Heart left ventricle (tissue), 16 donors: ENCODE measurements at regions not wholly inside any gene's neighbourhood (a gene's known extent, or its start where the extent isn't known, plus 50 kb on each side); places are given as distances from the start of the nearest gene placed in this dataset.

Experiments
- ATAC-seq, 4 donors: fragments of 200-7000 bp; cut with Tn5 transposase; one replicate each; pipeline ENCODE4 v1.9.1; 2020 to 2022; ENCODE audit warnings: moderate library complexity in 4 of 4, mild to moderate bottlenecking in 3 of 4, moderate number of reproducible peaks in 1 of 4
- DNase-seq, 5 donors: peaks; one replicate each; pipeline ENCODE4 v3.0.0-alpha.2; 2020
- H3K27ac ChIP-seq, 12 donors: fragments of 200-600 bp; sonication (generic) in 4 of 12; one replicate each; pipeline versions ENCODE4 v1.5.0 to v1.8.0; 2016 to 2022; ENCODE audit warnings: mild to moderate bottlenecking in 2 of 12
- H3K27me3 ChIP-seq, 9 donors: fragments of 200-600 bp; sonication (generic) in 2 of 9; one replicate each; pipeline versions ENCODE4 v1.5.1 to v1.8.0; 2016 to 2022; ENCODE audit warnings: mild to moderate bottlenecking in 3 of 9
- H3K36me3 ChIP-seq, 9 donors: fragments of 200-600 bp; sonication (generic) in 2 of 9; one replicate each; pipeline versions ENCODE4 v1.5.0 to v1.8.0; 2018 to 2022; ENCODE audit warnings: mild to moderate bottlenecking in 2 of 9
- H3K4me1 ChIP-seq, 12 donors: fragments of 200-600 bp; sonication (generic) in 4 of 12; one replicate each; pipeline versions ENCODE4 v1.5.0 to v1.8.0; 2016 to 2022; ENCODE audit warnings: mild to moderate bottlenecking in 3 of 12
- H3K4me3 ChIP-seq, 12 donors: fragments of 200-600 bp; sonication (generic) in 4 of 12; one replicate each; pipeline versions ENCODE4 v1.5.0 to v1.8.0; 2017 to 2022; ENCODE audit warnings: mild to moderate bottlenecking in 9 of 12, moderate library complexity in 4 of 12
- H3K9me3 ChIP-seq, 12 donors: fragments of 200-600 bp; sonication (generic) in 4 of 12; one replicate each; pipeline versions ENCODE4 v1.5.0 to v1.8.0; 2016 to 2022; ENCODE audit warnings: mild to moderate bottlenecking in 1 of 12
- CTCF ChIP-seq, 12 donors: fragments of 200-600 bp; sonication (generic) in 4 of 12; IDR thresholded peaks; one replicate each; pipeline versions ENCODE4 v1.5.0 to v1.8.0; 2018 to 2022; ENCODE audit warnings: antibody characterized with exemption in 12 of 12, mild to moderate bottlenecking in 5 of 12
- POLR2A ChIP-seq, 2 donors: fragments of 450-650 bp; IDR thresholded peaks; one replicate each; pipeline ENCODE4 v1.6.1; 2017; ENCODE audit warnings: antibody characterized with exemption in 2 of 2, mild to moderate bottlenecking in 2 of 2, moderate library complexity in 2 of 2
- WGBS, 4 donors: extraction: QIAGEN DNeasy Blood & Tissue Kit in 2 of 4; methylation state at CpG; one replicate each; pipeline versions ENCODE4 v1.1.5 to v1.1.7; 2013 to 2018; 5-methylcytosine and 5-hydroxymethylcytosine counted together
- intact Hi-C, 10 donors: fragments of 100-400 bp; cut with DNase I; formaldehyde crosslinking; loops; one replicate each; pipeline versions ENCODE4 v1.11.1 to v1.14.2; 2022
- donor health status: ischemic (EF 13 %, LVEDD 7.1; RV severe dilation, severe dysfunction).
- donor health status: healthy with polysubstance abuse.
- donor health status: DM: no; HTN: yes; CAD: no.
- donor health status: DM: no; HTN: no; CAD: no.
- donor health status: ischemic (EF 25% LVEDD 6.9; RV normal size, moderate dysfunction).
- donor health status: ischemic (EF 25% LVEDD 5.7; RV mildly dilated, moderate dysfunction).
- donor health status: healthy.
- donor health status: DM: yes; HTN: yes; CAD: no.
- donor health status: ischemic (EF 35%, LVEDD 5.7; RV mildly dilated, moderate dysfunction).
- donor health status: nonischemic (EF 11% LVEDD 7.7; RV severe dilation, severe dysfunction).
- donor health status: DM: yes; HTN: yes; CAD: no.
- donor health status: PGD.
- donor health status: ischemic (EF 29% LVEDD 5.4; RV normal size, mild dysfunction).
- donor health status: nonischemic (EF 23%, LVEDD 6.1; RV moderate dilation, normal function).

GRCh38 chr12:72093424-72093823, 154.8 kb downstream of the TPH2 start:
- Histone ChIP-seq H3K27ac (no peak overlapping the region), H3K9me3 (peaks cover 0 to 20% (median 2%) of the 10 kb centered on the region in 12 donors), H3K4me1 (no peaks in the 10 kb centered on the region), H3K36me3 (no peaks in the 10 kb centered on the region), H3K4me3 (no peak overlapping the region), H3K27me3 (no peaks in the 10 kb centered on the region)
- intact Hi-C loops: no loop called here
- DNase-seq (no peak), ATAC-seq (no peak)
- no peak for TF ChIP-seq CTCF (IDR thresholded peaks at IDR 0.05)
- TF ChIP-seq POLR2A (IDR thresholded peaks at IDR 0.05): no peak
- 83 to 92% (median 85%) methylated on average over 2 of the region's 2 CpGs for WGBS, 4 donors

- Histone ChIP-seq H3K9me3 (peaks cover 0 to 20% (median 2%) of the 10 kb centered on the region in 12 donors), H3K27ac (no peak overlapping the region), H3K36me3 (no peaks in the 10 kb centered on the region), H3K27me3 (no peaks in the 10 kb centered on the region), H3K4me3 (no peak overlapping the region), H3K4me1 (no peaks in the 10 kb centered on the region)
- DNase-seq (no peak), ATAC-seq (no peak)
- TF ChIP-seq CTCF (IDR thresholded peaks at IDR 0.05): no peak
- no peak for TF ChIP-seq POLR2A (IDR thresholded peaks at IDR 0.05)
- 82 to 96% (median 87%) methylated on average over 2 of the region's 2 CpGs for WGBS, 4 donors
- intact Hi-C loops: no loop called here
Measured at GRCh38 chr12:72093930-72094329, 155.3 kb downstream of the TPH2 start.

GRCh38 chr12:72094490-72094889, 155.8 kb downstream of the TPH2 start:
- H3K36me3 ChIP-seq: no peaks in the 10 kb centered on the region
- peaks cover 0 to 3% (median 0%) of the 10 kb centered on the region in 9 donors for H3K27me3 ChIP-seq
- TF ChIP-seq CTCF (IDR thresholded peaks at IDR 0.05): no peak
- no peak for TF ChIP-seq POLR2A (IDR thresholded peaks at IDR 0.05)
- H3K4me3 ChIP-seq: no peak overlapping the region
- intact Hi-C loops: no loop called here
- DNase-seq (no peak), ATAC-seq (peak in 1 of 4 donors; percentile 13)
- H3K27ac ChIP-seq: no peak overlapping the region
- H3K9me3 ChIP-seq: peaks cover 0 to 20% (median 2%) of the 10 kb centered on the region in 12 donors
- H3K4me1 ChIP-seq: no peaks in the 10 kb centered on the region
- 73 to 81% (median 74%) methylated on average over 2 of the region's 2 CpGs for WGBS, 4 donors

- TF ChIP-seq POLR2A (IDR thresholded peaks at IDR 0.05): no peak
- TF ChIP-seq CTCF (IDR thresholded peaks at IDR 0.05): no peak
- Histone ChIP-seq H3K4me1 (no peaks in the 10 kb centered on the region), H3K4me3 (no peak overlapping the region), H3K27me3 (peaks cover 0 to 4% (median 0%) of the 10 kb centered on the region in 9 donors), H3K9me3 (peaks cover 0 to 20% (median 2%) of the 10 kb centered on the region in 12 donors), H3K36me3 (no peaks in the 10 kb centered on the region), H3K27ac (no peak overlapping the region)
- intact Hi-C loops: no loop called here
- DNase-seq (no peak), ATAC-seq (no peak)
- 68 to 76% (median 71%) methylated on average over 1 of the region's 1 CpG for WGBS, 4 donors
Measured at GRCh38 chr12:72095025-72095424, 156.4 kb downstream of the TPH2 start.
